Posterior vena cava (tissue), 2 donors: ENCODE measurements at regions not wholly inside any gene's neighbourhood (a gene's known extent, or its start where the extent isn't known, plus 50 kb on each side); places are given as distances from the start of the nearest gene placed in this dataset.

ENCODE experiments used
- DNase-seq: peaks from one replicate; pipeline ENCODE4 v3.0.0-alpha.2; 2020; ENCODE audit warnings: low spot score
- intact Hi-C, 2 donors: fragments of 100-400 bp; cut with DNase I; formaldehyde crosslinking; loops; one replicate each; pipeline versions ENCODE4 v1.14.1 to v1.14.2; 2022 to 2023
- donor health status: DM: yes; HTN: yes; CAD: no.
- donor health status: DM: yes; HTN: yes; CAD: no.

DNA sequence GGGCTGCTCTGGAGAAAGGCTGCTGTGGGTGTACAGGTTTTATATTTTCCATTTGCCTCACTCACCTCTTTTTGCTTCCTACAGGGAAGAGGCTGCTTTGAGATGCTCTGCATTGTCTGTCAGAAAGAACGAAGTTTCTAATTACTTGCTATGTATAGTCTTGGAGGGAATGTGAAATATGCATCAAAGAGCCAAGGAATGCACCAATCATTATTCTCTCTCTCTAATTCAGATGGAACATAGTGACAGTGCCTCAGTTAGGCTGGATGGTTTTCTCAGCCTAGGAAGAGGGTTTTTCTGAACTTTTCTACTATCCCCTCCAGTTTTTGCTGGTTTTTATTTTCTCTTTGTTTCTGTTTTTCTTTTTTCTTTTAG, 106.8 kb upstream of the SLC4A4 start:
- no peak for DNase-seq
- intact Hi-C loops = no loop called here

DNA sequence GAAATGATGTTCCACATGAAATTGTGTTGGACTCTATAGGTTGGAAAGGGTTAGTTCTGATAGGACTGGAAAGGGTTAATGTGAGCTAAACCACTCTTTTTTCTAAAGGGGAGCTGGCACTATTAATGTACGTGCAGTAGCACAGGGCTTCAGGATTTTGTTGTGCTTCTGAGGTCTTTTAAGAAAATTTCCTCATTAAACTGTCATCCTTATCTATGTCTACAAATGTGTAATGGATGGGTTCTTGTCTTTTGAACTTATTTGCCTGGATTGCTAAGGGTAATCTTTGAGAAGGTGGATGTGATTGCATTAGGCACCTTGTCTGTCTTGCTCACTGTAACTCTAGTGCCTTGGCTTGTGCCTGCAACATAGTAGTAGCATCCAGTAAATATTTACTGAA, 106.0 kb upstream of the SLC4A4 start:
- DNase-seq = no peak
- intact Hi-C loops = no loop called here

DNA sequence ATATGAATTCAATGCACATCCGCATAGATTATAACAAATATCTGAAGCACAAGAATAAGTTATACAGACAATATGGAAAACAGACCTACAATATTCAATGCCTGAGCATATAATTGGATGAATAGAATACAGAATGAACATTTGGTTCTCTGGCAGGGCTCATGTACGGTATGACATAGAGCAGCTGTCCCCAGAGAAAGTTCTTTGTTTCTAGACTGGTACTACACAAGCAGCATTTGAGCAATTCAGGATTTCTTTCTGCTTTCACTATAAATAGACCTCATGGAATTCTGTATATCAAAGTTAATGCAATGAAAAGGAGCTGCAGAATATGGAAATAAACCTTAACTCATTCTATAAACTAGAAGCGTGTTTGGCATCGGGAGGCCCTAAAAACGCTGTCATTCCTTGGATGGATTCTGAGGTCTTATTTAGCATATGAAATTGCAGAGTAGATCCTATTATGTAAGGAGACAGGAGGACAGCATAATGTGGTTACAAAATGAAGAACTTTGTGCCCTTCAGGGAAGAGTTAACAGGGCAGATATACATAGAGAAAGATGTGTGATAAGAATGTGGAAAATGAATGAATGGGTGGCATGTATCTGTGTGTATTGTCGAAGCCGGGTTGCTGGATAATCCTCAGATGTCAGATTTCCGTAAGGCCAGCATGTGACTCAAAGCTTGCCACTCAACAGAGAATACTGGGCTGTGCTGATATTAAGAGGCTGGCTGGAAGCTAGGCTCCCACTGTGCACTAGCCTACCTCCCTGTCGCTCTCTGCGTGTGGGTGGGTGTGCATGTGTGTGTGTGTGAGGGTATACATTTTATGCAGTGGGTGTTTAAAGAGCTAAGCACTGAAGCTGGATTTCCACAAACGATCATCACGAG, 103.3 kb upstream of the SLC4A4 start:
- DNase-seq = no peak
- intact Hi-C loops = no loop called here

DNA sequence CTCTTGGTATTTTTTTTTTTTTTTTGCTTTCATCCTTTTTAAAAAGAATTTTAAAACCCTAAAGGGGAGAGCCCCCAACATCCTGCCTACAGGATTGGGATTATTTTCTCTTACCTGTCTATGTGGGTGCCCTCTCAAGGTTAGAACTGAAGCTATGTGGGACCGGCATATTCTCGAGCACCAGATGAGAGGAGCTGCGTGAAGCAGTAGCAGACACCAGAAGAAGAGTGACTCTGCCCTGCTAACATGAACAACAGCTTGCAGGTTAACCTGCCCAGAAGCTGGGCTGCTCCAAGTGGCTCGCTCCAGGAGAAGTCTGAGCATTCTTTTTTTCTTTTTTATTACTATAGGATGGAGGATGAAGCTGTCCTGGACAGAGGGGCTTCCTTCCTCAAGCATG, 102.6 kb upstream of the SLC4A4 start:
- intact Hi-C loops = no loop called here
- DNase-seq = no peak

DNA sequence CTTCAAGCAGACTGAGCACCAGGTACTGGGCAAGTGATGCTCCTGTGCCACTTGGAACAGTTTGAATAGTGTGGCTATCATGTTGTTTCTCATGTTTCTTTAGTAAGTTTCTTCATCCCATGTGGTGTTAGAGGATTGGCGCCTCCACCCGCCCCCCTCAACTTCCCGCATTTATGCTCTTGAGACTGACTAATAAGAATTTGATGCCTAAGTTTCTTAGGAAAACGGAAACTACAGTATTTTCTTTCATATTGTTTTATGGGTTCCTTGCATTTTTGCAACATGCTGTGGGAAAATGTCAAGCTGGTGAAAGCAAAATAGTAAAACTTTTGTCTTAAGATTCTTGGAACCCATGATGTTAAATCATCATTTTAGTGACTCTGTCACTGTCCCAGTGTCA, 101.2 kb upstream of the SLC4A4 start:
- intact Hi-C loops = no loop called here
- DNase-seq = no peak

DNA sequence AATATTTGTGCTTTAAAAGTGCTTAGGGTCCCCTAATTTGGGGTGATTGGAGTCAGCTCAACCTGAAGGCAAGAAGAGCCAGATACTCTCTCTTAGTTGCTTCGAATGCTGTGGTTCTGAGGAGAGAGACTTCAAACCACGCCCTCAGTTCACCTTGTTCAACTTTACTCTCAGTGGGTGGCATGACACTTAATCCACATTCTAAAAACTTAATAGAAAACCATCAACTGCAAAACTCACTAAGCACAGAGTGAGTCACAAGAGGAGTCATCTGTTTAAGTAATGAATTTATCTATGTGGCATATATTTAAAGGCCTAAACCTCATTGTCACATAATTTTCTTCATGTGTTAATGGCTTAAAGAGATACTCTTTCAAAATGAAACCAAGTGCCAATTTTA, 99.5 kb upstream of the SLC4A4 start:
- intact Hi-C loops = no loop called here
- no peak for DNase-seq

DNA sequence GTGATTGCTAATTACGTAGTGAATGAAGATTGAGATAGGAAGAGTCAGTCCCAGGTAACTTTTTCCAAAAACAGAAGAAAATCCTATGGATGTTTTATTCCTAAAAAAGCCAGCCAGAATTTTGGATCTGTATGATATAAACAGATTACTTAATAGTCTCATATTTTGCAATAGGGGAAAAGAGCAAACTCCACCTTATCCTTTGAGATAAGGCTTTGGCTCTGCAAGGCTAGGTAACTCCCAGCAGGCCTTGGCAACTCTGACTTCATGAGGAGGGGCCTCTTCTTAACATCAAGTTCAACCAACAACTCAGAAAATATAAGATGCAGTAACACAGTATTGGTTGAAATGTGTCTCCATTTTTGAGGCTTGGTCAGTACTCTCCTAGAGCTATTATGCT, 98.7 kb upstream of the SLC4A4 start:
- intact Hi-C loops = no loop called here
- no peak for DNase-seq

DNA sequence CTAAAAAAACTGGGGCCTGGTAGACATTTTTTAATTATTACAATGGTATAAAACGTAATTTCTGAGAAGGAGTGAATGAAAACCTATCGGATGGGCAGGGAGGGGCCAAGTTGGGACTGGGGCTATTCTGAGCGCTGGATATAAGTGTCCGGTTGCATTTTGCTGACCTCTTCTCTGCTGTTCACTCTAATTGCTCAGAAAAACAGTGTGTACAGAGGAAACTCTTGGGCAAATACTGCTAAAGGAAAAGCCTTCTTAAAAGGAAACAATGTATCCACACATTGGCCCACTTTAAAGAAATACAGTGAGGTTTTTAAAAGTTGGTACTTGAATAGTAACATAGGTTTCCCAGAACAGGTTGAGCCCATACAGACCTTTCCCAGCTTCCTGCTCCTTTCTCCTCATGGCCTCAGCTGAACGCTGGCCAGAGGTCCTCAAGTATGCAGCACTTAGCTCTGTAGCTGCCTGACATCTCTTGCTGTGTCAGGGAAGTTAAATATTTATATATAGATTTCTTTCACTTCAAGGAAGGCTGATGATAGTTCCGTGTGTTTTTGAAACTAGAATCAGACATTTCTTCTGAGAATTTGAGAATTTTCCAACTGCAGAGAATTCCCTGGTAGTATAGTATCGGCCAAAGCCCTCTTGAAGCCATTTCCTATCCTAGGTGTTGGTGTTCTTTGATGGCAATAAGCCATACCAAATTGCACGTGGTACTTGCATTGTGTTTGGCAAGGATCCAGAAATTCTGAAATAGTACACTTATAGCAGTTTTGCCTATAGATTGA, 97.1 kb upstream of the SLC4A4 start:
- DNase-seq = no peak
- intact Hi-C loops = no loop called here

DNA sequence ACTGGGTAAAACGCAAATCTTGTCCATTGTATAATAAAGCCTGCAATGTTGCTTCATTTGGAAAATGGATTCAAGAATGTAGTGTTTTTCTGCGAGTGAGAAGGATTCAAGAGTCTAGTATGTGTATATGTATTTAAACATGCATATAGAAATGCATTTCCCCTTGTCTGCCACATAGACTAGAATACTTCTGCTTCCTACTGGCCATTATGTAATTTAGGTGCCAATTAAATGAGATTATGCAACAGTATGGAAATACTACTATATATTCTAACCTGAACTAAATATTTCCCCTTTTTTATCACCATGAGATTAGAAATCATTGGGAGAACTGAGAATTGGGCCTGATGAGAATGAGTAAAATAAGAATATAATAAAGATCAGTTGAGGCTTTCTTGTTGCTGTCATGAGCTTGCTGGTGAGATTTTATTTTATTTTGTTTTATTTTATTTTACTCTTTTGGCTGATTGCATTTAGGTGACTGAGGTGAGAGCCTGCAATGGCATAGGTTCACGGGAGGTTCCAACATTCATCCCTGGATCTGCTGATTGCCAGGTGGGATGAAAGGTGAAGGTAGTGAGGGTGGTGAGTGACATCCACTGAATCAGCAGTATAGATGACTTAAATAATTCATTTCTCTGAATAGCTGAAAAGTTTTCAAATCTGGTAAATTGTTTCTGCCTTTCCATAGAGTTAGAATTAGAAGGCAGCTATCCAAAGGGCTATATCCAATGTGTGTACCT, 95.6 kb upstream of the SLC4A4 start:
- no peak for DNase-seq
- intact Hi-C loops = no loop called here

DNA sequence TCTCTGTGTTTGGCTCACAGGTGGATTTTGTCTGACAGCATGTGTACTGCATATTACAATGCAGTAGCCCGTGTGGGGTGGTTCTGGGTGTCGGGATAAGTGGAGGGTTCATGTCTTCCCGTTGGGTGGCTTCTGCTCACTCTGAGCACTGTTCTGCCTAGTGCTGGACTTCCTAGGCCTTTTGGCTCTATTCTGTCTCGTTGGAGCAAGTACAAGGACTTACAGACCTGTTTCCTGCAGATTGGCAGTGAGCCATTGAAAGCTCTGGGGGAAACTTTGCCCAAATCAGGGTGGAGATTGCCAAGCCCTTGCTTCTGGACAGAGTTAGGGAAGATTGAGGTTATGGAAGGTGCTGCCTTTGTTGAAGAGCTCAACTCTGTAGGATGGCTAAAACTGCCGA, 91.1 kb upstream of the SLC4A4 start:
- DNase-seq = no peak
- intact Hi-C loops = no loop called here

DNA sequence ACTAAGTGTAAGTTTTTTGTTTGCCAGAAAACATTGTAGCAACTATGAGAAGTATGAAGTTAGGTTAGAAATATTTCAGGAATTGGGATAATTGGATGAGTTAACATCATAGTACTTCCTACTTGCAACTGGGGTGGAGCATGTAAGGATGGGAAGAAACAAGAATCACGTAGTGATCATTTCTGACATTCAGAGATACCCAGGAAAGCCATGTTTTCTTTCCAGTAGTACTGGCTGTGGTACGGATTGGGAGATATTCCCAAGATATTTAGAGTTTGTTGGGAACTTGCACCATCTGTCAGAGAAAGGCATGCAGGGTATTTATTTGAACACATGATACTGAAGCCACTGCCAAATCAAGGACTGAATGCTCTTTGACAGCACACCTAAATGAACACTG, 87.6 kb upstream of the SLC4A4 start:
- DNase-seq = no peak
- intact Hi-C loops = no loop called here

DNA sequence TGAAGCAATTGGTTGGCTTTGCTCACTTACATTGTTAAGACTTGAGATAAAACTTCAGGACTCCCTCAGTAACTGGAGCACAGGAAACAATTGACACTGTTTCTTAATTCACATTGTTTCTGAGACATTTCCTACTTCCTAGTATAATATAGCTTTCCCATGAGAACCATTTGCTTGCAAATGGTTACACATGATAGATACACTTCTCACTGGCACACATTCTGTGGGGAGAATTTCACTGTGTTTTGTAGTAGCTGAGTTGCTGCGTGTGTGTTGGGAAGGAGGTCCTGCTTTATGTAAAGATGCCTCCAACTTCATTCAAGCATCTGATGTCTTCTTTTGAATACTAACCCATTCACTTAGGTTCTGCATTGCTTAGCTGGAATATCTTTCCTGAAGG, 85.3 kb upstream of the SLC4A4 start:
- DNase-seq = no peak
- intact Hi-C loops = no loop called here

DNA sequence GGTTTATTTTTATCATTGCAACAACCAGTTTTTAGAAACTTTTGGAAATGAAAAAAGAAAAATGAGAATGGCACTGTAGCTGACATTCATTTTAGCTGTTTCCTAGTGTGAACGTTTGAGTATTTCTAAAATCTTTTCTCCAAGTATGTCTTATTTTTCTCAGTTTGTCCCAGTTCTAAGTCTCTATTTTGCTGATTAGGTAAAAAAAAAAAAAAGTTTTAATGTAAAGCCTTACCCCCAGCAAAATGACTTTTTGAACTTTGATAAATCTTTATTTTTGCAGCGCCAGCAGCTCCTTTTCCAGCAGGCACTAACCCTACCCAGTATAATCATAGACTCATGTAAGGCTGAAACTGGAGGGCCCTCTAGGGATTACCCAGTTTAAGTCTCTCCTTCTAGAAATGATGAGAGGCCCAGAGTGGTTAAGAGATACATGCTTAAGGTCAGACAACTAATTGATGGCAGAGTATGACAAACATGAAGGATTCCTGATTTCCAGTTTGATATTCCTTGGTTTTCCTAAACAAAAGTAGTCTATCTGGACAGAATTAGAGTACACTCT, 84.3 kb upstream of the SLC4A4 start:
- DNase-seq = no peak
- intact Hi-C loops = no loop called here

DNA sequence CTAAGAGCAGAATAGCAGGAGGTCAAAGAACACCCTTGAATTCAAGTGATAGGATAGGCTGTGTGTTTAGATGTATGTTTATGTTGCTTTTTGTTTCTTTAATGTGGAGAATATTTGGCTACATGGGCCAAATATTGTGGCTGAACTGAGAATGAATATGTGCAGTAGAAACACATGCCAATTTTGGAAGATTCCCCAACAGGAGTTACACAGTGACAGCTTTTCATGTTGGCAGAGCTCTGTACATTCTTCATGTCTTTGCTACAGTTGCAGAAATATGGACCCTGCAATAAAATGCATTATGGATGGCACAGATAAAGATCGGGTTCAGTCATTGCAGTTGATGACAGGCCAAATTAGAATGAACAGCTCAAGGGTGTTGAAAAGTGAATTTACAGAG, 82.8 kb upstream of the SLC4A4 start:
- DNase-seq = no peak
- intact Hi-C loops = no loop called here

DNA sequence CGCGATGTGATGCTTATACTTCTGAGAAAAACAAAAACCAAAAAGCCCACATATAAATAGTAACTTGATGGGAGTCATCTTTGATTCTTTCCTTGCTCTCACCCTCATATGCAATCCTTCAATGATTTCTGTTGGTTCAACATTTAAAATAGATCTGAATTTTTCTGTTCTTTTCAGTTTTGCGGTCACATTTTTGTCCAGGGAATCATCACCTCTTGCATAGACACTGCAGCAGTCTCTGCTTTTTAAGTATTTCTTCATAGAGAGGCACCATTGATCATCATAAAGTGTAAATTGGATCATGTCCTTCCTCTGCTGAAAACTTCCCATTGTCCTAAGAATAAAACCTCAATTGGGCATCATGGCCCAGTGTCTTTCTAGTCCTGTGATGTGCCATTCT, 81.1 kb upstream of the SLC4A4 start:
- no peak for DNase-seq
- intact Hi-C loops = no loop called here

DNA sequence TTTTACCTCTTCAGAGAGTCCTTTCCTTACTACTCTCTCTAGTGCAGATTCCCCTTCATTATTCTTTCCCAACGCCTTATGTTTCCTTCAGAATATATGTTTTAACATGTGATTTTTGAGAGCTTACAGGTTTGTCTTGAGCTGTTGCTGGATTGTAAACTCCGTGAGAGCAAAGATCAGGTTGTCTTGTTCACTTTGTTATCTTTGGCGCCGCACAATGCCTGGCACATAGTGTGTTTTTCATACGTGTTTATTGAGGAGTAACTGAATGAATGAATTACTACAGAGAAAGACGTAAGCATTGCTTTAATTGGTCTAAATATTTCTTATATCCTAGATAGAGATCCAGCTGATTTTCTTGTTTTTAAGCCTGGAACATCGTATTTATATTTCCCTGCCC, 80.5 kb upstream of the SLC4A4 start:
- DNase-seq = no peak
- intact Hi-C loops = no loop called here

DNA sequence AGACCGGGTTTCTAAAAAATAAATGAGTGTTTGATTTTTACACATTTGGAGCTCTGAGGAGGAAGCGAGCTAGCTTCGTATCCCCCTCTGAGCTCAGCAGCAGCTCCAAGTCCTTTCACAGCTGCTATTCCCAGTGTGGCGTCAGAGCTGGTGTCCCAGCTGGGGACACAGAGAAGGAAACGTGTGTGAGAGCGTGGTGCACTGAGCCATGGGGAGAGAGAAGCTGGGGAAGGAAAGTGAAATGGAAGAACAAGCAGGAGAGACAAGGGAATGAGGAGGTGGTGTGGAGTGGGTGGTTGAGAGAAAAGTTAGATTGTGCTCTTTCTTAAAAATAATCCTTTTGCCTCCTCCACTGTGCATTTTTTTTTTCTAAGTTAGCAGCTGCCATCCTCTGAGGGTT, 79.5 kb upstream of the SLC4A4 start:
- DNase-seq = no peak
- intact Hi-C loops = no loop called here

DNA sequence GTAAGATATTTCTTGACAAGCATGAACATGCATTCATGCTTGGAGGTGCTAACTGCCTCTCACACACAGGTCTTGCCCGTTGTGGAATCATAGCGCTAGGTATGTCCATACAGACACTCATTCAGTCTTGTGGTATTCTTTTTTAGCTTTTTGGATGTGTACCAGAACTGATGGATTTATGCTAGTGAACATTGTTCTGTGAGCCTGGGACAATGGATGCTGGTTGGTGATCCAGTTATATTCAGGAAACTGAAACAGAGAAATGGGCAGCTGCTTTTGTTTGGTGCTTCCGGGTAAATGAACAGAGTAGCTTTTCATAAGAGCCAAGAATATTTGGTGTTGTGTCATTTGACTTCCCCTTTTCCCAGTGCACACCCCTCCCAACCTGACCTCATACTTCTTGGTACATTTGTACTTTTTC, 78.9 kb upstream of the SLC4A4 start:
- no peak for DNase-seq
- intact Hi-C loops = no loop called here

DNA sequence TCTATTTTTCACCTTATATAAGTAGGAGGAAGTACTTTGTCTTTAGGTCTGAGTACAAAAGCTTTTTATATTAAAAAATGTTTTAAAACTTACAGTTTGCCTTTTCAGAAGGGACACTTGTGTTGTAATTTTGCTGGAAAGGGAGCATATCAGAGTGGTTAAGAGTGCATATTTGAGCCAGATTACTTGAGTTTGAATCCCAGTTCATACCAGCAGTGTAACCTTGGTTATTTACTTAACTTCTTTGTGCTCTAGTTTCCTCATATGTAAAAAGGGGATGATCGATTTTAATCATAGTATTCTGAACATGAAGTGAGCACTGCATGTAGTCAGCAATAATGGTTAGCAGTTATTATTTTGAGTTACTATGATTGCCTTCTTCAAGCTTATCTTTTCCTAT, 78.3 kb upstream of the SLC4A4 start:
- no peak for DNase-seq
- intact Hi-C loops = no loop called here

DNA sequence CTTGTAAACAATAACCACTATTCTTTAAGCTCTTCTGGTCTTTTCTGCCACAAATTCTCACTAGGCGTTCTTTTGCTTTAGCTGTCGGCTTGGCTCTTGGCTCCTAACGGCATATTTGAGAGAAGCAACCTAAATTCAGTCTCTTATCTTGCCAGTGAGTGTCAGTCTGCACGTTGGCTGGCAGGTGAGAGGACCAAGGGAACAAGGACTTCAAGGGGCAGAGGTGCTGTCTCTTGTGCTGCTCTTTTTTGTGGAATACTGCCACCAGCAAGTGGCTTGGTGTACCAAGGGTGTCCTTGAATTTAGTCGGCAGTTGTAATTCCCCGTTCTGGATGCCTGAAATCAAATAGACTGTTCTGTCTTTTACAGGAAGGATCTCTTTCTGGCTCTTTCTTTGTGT, 77.8 kb upstream of the SLC4A4 start:
- DNase-seq = no peak
- intact Hi-C loops = no loop called here
